Stimulated activated CD8-positive, alpha-beta memory T cell treated with anti-CD3 and anti-CD28 coated beads, Interleukin-12 subunit alpha, Interleukin-12 subunit beta, amount 100 ng/mL, for 1 hour (primary cell): ENCODE measurements at regions not wholly inside any gene's neighbourhood (a gene's known extent, or its start where the extent isn't known, plus 50 kb on each side); places are given as distances from the start of the nearest gene placed in this dataset.
"Not testable (repeated sequence)": the region's sequence is repeated elsewhere in the genome, so short reads cannot be mapped to it uniquely, and the experiment has no call there.

ENCODE experiments used
- DNase-seq: peaks from one replicate; pipeline ENCODE4 v3.0.0-alpha.2; 2020; ENCODE audit warnings: low read depth

- DNase-seq: no peak
Measured at GRCh38 chr6:160804639-160805038, 102.6 kb downstream of the PLG start.

- no peak for DNase-seq
Measured at GRCh38 chr6:160808263-160808662, 106.2 kb downstream of the PLG start.

- DNase-seq: no peak
Measured at GRCh38 chr6:160810238-160810637, 108.2 kb downstream of the PLG start.

GRCh38 chr6:160812097-160812496, 110.1 kb downstream of the PLG start:
- no peak for DNase-seq

- no peak for DNase-seq
Measured at GRCh38 chr6:160818934-160819333, 116.9 kb downstream of the PLG start.

GRCh38 chr6:160820661-160821060, 118.6 kb downstream of the PLG start:
- DNase-seq: not testable (repeated sequence)

- no peak for DNase-seq
Measured at GRCh38 chr6:160831739-160832138, 129.7 kb downstream of the PLG start.

GRCh38 chr6:160832422-160832821, 130.4 kb downstream of the PLG start:
- DNase-seq: no peak

GRCh38 chr6:160837146-160837545, 135.1 kb downstream of the PLG start:
- no peak for DNase-seq

GRCh38 chr6:160851031-160851430, 140.5 kb upstream of the MAP3K4 start:
- no peak for DNase-seq

- no peak for DNase-seq
Measured at GRCh38 chr6:160853946-160854345, 137.6 kb upstream of the MAP3K4 start.

- DNase-seq: no peak
Measured at GRCh38 chr6:160858886-160859285, 132.7 kb upstream of the MAP3K4 start.

- no peak for DNase-seq
Measured at GRCh38 chr6:160859822-160860221, 131.7 kb upstream of the MAP3K4 start.

- DNase-seq: no peak
Measured at GRCh38 chr6:160861824-160862223, 129.7 kb upstream of the MAP3K4 start.

GRCh38 chr6:160863782-160864181, 127.8 kb upstream of the MAP3K4 start:
- DNase-seq: no peak

- no peak for DNase-seq
Measured at GRCh38 chr6:160871320-160871719, 120.2 kb upstream of the MAP3K4 start.

- DNase-seq: no peak
Measured at GRCh38 chr6:160881148-160881808, 110.3 kb upstream of the MAP3K4 start.

- no peak for DNase-seq
Measured at GRCh38 chr6:160882006-160882405, 109.6 kb upstream of the MAP3K4 start.

GRCh38 chr6:160882791-160883279, 108.7 kb upstream of the MAP3K4 start:
- no peak for DNase-seq

GRCh38 chr6:160883560-160883959, 108.0 kb upstream of the MAP3K4 start:
- no peak for DNase-seq

- DNase-seq: no peak
Measured at GRCh38 chr6:160883999-160884398, 107.6 kb upstream of the MAP3K4 start.

- DNase-seq: not testable (repeated sequence)
Measured at GRCh38 chr6:160889148-160889547, 102.4 kb upstream of the MAP3K4 start.

GRCh38 chr6:160891690-160892089, 99.9 kb upstream of the MAP3K4 start:
- no peak for DNase-seq

GRCh38 chr6:160895562-160895961, 96.0 kb upstream of the MAP3K4 start:
- no peak for DNase-seq
